NCI-H2029 (cell line): ENCODE measurements at regions not wholly inside any gene's neighbourhood (a gene's known extent, or its start where the extent isn't known, plus 50 kb on each side); places are given as distances from the start of the nearest gene placed in this dataset.

Experiments
- DNase-seq: peaks from one replicate; lab custom pipeline; 2025; lab: John Stamatoyannopoulos, UW

DNA sequence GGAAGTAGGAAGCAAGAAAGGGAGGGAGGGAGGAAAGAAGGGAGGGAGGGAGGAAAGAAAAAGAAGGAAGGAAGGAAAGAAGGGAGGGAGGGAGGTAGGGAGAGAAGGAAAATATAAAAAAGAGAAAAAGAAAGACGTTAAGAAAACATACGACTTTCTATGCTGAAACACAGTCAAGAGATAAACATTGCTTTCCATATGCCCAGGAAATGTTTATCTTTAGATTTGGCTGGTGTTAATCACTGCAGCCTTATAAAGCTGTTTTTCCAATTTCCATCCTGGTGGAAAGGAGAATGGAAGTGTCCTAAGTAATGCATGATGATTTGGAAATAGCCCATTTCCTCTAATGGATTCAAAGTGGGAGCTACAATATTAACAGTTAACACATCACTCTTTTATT lies 524.3 kb downstream of the MTRR start:
- DNase-seq: no peak

DNA sequence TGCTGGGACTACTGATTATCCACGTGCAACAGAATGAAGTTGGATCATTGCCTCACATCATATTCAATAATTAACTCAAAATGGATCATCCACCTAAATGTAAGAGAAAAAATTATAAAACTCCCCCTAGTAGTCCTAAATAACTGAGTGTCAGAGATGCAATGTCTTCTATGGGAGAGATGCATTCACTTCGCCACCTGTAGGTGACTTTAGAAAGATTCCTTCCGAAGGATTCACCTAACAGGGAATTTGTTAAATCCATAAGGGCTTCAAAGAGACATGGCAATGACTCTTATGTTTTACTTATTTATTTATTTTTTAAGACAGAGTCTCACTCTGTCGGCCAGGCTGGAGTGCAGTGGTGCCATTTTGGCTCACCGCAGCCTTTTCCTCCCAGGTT lies 526.0 kb downstream of the MTRR start:
- no peak for DNase-seq

DNA sequence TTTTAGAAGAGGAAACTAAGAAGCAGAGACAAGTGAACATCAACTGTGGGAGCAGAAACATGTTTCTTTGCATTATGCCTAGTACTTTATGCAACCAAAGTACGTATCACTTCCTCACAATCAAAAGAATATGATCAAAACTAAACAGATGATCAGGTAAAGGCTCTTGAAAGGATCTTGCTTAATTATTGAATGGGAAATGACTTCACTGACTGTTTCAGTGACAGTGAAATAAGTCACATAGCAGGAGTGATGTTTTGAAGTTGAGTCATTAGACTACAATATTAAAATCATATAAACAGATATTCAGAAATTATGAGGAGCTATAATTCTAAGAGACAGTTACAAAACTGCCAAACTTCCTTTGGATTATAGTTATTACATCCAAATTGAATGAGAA lies 527.3 kb downstream of the MTRR start:
- no peak for DNase-seq

DNA sequence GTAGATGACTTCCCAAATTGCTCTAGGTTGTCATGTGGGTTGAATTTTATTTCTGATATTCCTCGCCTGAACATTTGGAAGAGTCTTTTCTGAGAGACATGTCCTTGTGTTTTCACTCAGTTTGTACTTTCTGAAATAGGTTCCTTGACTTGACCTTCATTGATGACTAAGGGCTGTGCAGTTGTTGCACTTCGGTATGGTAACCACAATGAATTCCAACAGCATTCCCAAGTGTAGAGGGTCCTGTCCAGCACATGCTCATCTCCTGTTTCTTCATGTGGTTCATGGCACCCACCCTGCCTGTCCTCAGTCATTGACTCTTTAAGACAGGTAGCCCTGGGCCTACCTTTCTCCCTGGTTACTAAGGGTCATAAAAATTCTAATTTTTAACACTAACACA lies 527.8 kb downstream of the MTRR start:
- DNase-seq: no peak

DNA sequence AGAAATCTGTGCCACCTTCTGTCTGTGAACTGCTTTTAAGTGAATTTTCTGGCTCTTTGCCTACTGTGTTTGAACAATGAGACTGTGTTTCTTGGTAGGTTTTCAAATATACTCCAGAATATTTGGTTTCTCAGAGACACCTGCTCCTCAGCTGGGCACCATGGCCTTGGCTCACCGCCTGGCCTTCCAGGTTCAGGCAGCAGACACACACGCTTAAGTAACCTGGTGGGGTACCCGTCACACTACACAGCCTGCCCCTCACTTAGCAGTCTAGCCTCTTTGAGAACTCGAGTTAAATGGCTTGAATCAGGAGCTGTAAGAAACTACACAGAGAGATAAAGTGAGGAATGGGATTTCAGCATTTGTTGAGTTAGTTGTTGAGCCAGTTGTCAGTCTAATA lies 530.5 kb downstream of the MTRR start:
- DNase-seq: peak; percentile 17

DNA sequence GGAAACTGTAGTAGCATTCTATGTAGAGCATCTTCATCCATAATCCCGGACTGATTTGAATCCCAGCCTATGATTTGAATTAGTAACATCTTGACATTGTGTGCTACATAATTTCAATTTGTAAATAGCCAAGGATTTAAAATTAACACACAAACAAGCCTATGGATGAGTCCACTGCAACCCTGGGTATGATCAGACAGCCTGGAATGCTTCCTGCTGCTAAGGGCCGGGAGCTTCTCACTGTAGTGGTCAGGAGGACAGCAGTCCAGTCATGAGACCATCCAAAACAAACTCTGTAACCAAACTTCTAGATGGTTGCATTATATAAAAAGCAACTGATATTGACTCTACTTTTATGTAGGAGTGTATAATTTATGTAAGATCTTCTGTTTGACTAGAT lies 539.3 kb downstream of the MTRR start:
- DNase-seq: no peak

DNA sequence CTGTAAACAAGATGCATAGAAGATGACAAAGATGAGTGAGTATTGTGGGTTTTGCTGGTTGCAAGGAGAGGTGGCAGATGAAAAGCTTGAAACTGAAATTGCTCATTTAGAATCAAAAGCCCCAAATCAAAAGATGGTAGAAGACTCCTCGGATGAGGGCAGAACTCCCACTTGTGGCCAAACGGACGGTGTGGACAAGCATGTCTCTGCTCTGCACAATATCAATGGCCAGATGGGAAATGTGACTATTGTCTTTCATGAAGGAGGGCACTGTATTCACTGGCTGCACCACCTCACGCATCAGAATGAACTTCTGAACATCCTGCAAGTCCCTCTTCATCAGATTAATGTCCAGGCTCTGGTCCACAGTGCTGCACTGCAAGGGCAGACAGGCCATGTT lies 541.7 kb downstream of the MTRR start:
- DNase-seq: no peak

DNA sequence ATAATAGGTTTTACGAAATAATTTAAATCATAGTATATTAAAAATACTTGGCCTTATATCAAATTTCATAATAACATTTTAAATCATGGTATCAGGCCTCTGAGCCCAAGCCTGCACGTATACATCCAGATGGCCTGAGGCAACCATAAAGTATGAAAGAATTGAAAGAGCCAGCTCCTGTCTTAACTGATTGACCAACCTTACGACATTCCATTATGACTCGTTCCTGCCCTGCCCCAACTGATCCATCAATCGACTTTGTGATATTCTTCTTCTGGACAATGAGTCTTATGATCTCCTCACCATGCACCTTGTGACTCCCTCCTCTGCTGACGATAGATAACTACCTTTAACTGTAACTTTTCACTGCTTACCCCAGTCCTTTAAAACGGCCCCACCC lies 545.0 kb downstream of the MTRR start:
- DNase-seq: no peak

DNA sequence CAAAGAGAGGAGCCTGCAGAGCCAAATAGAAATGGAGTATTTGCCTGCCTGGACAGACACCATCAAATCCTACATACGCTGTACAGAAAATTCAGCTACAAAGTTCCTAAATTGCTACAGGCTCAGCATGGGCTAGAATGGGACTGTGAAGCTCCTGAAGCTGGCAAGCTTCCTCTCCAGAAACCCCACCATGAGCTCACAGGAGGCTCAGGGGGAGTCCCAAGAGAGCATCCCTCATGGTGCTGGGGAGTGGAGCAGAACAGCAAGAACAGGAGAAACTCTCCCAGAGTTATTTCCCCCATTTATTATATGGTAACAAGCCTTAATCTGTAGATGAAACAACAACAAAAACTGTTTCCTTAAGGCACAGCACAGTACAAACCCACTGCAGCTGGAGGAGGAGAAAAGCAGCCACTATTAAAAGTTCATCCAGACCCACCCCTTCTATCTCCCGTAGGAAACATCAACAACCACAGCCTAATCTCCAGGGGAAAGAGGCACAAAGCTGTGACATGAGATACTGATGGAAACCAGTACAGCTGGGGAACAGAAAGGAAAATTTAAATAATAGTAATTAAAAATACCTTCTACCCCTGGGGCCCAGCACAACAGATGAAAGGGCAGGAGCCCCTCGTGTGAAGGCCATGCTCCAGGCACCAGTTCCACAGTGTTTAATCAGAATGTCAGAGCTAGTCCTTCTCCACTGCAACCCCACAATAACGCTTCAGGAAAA lies 548.5 kb downstream of the MTRR start:
- no peak for DNase-seq

DNA sequence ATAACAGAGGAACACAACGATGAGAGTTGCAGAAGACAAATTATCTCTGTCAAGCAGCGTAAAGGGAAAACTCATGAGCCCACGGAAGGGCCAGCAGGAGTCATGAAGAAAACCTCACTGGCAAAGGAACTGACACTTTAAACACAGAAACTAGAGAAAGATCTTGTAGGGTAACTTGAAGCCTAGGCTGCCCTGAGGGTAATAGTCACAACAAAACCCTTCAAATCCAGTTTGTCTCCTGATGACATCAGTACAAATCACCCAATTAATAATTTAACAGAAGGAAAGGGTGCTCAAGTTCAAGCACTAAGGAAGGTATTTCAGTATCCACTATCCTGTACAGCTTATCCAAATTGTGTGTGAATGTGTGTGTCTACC lies 549.1 kb downstream of the MTRR start:
- DNase-seq: no peak

DNA sequence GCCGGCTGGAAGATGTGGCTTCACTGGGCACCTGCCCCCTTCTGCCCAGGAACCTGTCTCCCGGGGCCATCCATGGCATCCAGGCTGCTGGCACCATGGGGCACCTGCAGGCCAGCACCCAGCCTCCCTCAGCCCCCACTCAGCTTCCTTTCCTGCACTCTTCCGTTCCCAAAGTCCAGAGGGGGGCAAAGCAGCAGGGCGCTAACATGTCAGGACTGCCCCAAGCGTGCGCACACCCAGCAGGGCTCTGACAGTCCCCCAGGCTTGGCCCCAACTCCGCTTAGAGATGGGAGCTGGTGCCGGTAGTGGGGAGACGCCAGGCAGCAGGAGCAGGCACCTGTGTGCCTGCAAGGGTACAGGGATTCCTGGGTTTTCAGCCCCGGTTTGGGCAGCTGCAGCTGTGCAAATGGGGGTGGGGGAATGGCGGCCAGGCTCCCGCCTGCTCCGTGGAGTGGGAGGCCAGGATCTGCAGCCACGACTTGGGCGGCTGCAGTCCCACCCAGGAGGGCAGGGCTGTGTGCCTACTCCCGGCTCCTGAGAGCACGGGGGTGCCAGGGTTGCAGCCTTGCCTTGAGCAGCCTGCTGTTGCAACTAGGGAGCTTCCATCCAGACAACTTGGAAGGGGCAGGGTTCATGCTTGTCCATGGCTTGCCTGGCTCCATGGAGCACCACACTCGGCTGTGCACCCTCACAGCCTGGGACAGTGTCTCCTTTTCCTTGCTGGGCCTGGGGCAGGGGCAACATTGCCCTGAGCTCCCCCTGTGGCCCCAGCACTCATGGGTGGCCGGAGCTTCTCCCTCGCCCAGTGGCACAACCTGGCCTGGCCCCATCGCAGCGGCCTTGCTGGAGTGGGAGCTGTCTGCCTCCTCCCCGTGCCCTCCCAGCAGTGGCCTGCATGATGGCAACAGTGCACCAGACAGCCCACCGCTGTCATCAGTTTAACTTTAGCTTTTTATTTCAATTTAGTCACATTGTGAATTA lies 561.1 kb downstream of the MTRR start:
- no peak for DNase-seq

DNA sequence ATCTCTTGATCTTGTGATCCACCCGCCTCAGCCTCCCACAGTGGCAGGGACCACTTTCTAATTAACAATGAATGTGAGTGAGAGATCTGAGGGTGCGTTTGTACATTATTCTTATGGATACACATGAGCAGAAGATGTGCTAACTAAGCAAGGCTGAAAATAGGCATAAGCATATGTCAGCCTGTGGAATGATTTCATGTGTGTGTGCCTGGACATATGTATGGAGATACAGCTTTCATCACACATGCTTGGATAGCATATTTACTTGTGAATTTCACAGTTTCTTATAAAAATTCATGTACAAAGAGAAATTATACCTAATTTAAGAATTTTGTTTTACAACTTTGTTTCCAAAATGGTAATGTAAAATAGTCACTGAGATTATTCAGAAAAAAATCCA lies 565.6 kb downstream of the MTRR start:
- DNase-seq: no peak

DNA sequence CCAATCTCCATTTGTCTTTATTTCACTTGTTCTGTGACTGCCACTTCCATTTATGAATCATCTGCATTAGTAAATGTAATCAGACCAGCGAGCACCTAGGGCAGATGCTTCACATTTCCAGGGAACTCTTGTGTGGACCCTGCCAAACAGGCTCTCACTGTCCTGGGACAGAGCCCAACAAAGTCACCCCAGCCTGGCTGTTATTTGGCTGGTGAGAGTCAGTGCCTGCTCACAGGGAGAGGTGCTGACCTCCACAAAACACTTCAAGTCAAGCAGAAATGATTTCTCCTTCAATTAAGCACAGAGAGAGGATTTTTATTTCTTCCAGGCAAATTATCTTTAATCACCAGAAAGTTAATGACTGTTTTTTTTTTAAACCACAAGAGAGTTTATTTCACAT lies 568.0 kb downstream of the MTRR start:
- DNase-seq: no peak

DNA sequence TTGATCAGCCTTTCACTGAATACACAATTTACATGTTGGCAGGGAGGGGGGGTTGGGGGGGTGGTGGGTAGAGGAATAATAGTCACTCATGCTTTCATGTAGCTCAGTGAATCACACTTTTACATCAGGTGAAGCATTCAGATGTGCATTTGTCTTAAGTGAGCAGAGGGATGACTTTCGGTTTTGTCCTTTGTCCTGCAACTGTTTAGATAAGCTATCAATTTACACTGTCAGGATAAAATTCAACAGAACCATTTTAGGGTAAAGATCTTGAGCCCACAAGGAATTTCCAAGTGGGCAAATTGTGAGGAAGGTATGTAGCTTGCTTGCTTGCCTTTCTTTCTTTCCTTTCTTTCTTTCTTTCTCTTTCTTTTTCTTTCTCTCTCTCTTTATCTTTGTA lies 576.2 kb downstream of the MTRR start:
- no peak for DNase-seq

DNA sequence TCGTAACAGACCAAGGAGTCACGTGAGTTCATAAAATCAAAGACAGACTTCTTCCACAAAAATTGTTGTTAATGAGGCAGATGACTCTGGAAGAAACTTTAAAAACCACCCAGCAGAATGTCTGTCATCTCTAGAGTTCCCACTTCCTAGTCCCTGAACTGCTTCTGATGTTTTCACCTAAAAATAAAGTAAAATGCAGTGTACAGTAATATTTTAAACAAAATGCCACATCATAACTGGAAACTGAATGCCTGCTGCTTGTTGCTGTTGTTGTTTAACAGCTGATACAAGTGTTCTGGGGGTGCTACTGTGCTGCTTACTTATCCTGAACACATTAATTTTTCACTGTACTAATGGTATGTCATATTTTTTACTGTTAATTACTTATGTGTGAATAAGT lies 577.2 kb downstream of the MTRR start:
- DNase-seq: no peak

DNA sequence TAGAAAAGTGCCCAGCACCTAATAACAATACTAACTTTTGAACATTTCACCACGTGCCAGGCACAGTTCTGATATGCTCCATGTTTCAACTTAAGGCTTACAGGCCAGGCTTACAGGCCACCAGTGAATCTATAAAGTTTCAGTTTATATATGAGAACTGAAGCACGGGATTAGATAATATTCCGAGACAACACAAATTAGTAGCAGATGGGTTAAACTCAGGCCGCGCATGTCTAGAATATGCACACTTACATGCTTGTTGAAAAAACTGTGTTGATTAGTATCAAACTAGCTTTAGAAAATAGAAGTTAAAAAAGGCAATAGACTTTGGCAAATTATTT lies 587.9 kb downstream of the MTRR start:
- DNase-seq: no peak

DNA sequence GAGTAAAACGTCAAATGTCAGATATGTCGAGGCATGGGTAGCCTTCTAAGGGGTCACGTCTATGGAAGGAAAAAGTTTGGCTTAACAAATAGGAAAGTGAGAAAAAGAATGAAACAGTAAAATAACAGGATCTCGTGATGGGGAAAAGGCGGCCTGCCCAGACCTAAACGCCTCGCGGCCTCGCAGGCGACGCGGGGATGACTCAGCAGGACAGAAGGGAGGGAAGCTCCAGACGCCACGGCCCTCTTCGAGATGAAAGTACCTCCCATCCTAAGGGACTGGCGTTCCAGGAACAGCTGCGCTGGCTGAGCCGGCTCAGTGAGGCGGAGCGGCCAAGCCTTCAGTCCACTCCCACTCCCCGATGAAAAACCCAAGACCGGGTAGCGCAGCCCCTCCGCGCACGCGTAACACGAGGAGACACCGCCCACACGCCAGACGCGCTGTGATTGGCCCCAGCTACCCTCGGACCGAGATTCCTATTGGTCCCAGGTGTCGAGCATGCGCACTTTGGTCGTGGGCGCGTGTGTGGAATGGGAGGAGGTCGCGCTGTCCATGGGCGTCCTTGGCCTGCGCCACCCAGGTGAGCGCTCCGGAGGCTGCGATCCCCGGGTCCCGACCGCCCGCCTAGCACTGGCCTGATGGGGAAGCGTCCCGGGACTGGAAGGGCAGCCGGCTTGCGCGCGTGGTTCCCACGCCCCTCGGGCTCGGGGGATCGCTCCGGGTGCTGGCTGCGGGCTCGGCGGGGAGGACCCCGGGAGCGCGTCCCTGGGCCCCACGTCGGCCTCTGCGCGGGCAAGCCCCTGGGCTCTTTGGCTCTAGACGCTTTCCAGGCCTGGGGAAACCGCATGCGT lies 588.5 kb downstream of the MTRR start:
- DNase-seq: peak; percentile 91

DNA sequence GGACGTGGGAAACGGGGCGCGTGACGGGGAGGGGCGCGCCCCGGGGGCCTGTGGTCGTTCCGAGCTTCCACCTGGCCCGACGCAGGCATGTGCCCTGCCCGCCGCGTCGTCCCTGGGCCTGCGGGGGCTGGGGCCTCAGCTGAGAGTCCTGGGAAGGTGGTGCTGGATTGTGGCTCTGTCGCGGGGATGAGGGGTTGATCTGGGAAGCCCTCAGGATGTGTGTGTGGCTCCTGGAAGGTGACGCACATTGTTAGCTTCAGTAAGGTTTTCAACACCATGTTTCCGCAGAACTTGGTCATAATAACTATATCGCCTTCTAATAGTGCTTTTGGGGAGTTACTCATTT lies 589.1 kb downstream of the MTRR start:
- DNase-seq: no peak

DNA sequence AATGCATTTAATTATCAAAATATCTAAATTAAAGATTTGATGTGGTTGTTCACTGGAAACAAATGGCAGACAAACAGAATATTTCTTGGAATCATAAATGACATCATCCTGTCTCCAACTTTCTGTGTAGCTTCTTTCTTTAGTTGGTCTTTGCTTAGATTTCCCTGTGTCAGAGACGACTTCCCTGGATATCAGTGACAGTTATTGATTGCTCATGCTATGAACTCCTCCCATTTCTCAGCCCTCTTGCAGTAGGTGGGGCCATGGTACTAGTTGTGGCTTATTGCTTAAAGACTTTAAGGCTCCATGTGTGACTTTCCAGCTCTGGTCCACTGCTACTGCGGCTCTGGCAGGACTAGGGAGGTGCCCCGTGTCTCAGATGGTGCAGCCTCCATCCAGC lies 592.6 kb downstream of the MTRR start:
- no peak for DNase-seq

DNA sequence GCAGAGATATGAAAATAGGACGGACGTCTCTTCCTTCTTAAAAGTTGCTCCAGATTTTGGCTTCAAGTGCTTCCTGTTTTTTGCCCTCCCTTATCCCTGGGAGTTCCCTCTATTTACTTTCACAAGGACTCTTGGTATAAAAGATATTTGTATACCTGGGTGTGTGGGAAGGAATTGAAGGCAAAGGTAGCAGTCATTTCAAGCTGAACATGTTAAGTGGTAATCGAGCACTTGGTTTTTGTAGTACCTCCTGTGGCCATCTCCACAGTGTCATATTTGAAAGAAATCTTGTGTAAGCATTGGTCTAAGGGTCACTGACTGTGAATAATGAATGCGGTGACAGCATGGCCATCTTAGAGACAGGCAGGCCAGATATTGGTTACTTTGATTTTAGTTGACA lies 593.6 kb downstream of the MTRR start:
- DNase-seq: no peak

DNA sequence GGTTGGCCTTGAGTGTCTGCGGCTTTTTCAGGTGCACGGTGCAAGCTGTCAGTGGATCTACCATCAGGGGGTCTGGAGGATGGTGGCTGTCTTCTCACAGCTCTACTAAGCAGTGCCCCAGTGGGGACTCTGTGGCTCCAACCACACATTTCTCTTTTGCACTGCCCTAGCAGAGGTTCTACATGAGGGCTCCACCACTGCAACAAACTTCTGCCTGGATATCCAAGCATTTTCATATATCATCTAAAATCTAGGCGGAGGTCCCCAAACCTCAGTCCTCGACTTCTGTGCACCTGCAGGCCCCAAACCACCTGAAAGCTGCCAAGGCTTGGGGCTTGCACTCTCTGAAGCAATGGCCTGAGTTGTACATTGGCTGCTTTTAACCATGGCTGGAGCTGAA lies 601.5 kb downstream of the MTRR start:
- DNase-seq: no peak

DNA sequence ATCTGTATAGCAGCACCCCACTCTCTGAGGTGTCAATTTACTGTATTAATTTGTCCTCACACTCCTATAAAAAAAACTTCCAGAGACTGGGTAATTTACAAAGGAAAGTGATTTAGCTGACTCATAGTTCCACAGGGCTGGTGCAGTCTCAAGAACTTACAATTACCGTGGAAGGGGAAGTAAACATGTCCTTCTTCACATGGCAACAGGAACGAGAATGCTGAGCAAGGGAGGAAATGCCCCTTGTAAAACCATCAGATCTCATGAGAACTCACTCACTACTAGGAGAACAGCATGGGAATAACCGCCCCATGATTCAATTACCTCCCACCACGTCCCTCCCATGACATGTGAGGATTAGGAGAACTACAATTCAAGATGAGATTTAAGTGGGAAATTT lies 602.6 kb downstream of the MTRR start:
- no peak for DNase-seq

DNA sequence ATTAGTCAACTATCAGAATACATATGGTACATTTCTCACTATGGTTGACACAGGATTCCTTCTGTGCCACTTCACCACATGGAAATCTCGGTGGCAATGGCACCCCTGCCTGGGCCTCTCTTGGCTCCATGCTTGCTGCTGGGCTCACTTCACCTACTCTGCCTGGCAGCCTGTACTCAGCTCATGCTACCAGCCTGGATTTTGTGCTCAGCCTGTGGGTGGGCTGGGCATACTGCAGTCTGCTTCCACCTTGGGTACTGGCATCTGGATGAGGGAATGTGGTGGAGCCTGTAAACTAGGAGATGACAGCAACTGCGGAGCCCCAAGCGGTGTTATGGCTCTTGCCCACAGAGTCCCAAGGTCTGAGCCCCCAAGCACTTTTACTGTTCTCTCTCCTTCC lies 604.1 kb downstream of the MTRR start:
- DNase-seq: no peak
